RCC 7860 (cell line): ENCODE measurements at regions not wholly inside any gene's neighbourhood (a gene's known extent, or its start where the extent isn't known, plus 50 kb on each side); places are given as distances from the start of the nearest gene placed in this dataset.

Source experiments
- DNase-seq: peaks from one replicate; pipeline ENCODE4 v3.0.0-alpha.2; 2015; ENCODE audit warnings: low spot score
- FAIRE-seq: peaks from 2 replicates; lab custom pipeline; 2012; peaks lifted over from hg19 to GRCh38; lab: Jason Lieb, UNC

- DNase-seq (no peak), FAIRE-seq (no peak)
Measured at GRCh38 chr12:73321776-73322175, 1049.6 kb downstream of the TRHDE start.

GRCh38 chr12:73330584-73331351, 1058.6 kb downstream of the TRHDE start:
- no peak for DNase-seq
- no peak for FAIRE-seq

DNA sequence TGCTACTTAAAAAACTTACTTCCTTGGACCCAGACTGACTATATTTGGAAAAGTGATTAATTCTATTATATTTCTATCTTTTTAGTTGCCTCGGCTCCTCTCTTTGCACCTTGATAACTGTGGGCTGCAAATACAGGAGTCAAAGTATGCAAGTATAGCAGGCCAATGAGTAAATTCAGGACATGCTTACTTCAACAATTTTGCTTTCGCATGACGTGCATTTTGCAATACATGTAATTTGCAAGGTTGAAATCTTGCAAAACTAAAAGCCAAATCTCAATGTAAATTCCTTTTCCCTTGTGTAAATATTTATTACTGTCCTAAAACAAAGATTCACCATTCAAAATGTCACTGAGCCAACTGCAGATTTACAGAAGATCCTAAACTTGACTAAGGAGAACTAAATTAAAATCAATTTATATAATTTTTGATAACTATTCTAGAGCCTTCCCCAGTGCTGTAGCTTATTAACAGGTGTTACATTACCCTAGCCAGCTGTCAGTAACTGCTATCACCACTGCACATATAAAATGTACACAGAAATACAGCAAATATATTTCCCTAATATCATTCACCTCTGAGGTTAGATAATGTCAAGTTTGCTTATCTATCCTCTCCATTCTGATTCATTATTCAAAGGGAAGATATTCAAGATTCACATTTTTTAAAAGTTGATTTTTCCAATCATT, 1069.5 kb downstream of the TRHDE start:
- DNase-seq = no peak
- no peak for FAIRE-seq

DNA sequence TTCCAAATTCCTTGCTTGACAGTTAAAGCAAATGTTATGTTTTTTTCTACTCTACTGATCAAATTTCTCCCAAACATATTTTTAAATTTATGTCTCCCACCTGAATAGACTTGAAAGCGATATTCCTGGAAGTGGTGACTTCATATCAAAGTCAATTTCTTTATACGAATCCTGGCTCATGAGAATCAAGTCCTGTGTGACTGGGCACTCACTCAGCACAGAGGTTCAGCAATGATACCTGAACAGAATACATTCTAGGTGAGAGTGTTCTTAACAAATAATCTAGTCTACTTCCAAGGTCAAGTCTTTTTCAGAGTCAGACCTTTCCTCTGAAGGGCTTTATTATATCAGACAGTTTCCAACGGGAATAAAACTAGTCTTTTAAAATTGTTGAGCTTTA, 1070.6 kb downstream of the TRHDE start:
- no peak for FAIRE-seq
- no peak for DNase-seq

- FAIRE-seq (no peak), DNase-seq (no peak)
Measured at GRCh38 chr12:73352826-73353225, 1080.7 kb downstream of the TRHDE start.

GRCh38 chr12:73361156-73361863, 1089.1 kb downstream of the TRHDE start:
- DNase-seq = no peak
- no peak for FAIRE-seq

- no peak for DNase-seq
- no peak for FAIRE-seq
Measured at GRCh38 chr12:73361864-73362230, 1089.7 kb downstream of the TRHDE start.

GRCh38 chr12:73362666-73363065, 1090.5 kb downstream of the TRHDE start:
- FAIRE-seq (no peak), DNase-seq (no peak)

GRCh38 chr12:73372856-73373255, 1100.7 kb downstream of the TRHDE start:
- no peak for DNase-seq

DNA sequence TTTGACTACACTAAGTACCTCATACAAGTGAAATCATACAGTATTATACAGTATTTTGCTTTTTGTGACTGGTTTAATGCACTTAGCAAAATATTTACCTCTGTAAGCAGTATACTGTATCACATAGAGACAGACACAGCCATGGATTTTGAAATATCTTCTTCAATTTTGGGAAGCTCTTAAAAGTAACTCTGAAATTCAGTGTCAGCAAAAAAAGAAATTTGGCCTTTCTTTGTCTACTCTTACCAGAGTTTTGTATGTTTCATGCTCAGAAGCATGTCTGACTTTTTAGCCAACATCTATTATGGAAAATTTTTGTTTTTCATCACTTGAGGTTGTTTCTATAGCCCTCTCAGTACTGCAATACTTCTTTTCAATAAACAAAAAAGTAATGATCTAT, 1102.2 kb downstream of the TRHDE start:
- no peak for FAIRE-seq

More at GRCh38 chr12:73372856-73373255, 1100.7 kb downstream of the TRHDE start:
- FAIRE-seq = no peak

DNA sequence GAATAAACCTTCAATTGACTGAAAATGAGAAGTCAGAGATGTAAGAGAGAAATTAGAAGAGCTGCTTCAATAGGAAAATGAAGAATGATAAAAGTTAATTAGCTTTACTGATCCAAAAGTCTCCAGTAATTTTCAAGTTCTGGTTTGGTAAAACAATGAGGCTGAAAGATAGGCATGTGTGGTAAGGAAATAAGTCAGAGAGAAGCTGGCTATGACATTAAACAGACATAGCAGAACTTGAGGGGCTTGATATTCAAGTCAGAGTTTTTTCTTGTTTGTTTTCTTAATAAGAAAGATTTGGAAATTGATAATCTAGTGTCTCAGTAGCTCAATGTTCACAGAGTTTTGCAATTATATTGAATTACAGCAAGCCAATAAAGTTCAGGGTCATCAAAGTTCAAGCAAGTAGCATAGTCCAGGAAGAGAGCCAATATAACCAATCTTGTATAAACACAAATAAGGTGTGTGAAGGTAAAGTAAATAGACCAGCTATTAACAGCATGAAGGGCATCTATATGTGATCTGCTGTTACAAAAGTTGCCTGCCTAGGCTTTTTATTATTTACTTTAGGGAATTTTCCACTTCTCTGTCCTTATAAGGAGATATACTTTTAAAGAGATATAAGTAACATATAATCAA, 1111.5 kb downstream of the TRHDE start:
- no peak for FAIRE-seq

More for the DNA sequence above, 1102.2 kb downstream of the TRHDE start:
- no peak for DNase-seq

DNA sequence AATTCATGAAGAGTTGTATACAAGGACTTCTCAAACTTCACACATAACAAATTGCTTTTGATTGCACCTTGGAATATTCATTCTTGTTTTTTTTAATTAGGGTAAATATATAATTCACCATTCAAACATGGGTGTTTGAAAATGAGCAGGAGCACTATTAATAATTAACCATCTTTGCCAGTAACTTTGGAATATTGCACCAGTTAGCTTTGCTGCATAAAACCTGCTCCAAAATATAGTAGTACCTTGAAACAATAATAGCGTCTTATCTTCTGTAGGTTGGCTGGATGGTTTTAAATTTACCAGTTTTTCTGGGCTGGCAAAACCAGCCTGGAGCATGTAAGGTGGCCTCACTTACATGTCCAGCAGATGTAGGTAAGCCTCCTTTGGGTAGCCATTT, 1112.4 kb downstream of the TRHDE start:
- no peak for DNase-seq
- FAIRE-seq = no peak

More for the DNA sequence above, 1111.5 kb downstream of the TRHDE start:
- no peak for DNase-seq

DNA sequence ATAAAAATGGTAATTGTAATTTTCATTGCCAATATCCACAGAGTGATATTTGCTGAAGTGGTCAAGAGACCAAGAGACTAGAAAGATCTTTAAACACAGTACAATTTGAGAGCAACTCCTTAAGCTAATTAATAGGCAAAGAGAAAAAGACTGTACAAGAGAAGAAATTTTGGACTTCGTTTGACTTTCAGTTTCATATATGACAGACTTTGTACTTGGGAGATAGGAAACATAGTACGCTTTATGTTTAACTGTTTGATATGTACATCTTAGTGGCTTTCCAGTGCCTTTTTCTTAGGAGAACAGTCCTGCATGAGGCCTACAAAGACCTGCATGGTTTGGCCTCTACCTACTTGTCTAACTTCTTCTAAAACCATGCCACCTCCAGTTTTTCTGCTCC, 1118.1 kb downstream of the TRHDE start:
- FAIRE-seq = no peak

DNA sequence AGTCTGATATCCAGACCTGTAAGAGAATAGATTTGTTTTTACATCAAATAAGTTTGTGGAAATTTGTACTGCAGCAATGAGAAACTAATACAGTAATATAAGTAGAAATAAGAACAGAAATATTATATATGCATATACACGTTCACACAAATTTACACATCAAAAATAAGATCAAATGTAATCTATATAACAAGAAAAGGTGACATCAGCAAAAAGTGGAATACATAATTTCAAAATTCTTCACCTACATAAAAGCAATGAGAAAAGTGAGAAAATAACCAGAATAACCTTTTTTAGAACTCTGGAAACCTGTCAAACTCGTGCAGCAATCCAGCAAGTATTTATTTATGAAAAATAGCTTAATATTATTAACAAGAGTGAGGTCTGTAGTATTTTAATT, 1124.6 kb upstream of the ATXN7L3B start:
- no peak for DNase-seq
- no peak for FAIRE-seq

More for the DNA sequence above, 1118.1 kb downstream of the TRHDE start:
- no peak for DNase-seq

- DNase-seq = no peak
- no peak for FAIRE-seq
Measured at GRCh38 chr12:73413974-73414373, 1123.7 kb upstream of the ATXN7L3B start.

GRCh38 chr12:73414926-73415325, 1122.7 kb upstream of the ATXN7L3B start:
- DNase-seq = no peak
- FAIRE-seq = no peak

- FAIRE-seq (no peak), DNase-seq (no peak)
Measured at GRCh38 chr12:73418541-73418940, 1119.1 kb upstream of the ATXN7L3B start.

DNA sequence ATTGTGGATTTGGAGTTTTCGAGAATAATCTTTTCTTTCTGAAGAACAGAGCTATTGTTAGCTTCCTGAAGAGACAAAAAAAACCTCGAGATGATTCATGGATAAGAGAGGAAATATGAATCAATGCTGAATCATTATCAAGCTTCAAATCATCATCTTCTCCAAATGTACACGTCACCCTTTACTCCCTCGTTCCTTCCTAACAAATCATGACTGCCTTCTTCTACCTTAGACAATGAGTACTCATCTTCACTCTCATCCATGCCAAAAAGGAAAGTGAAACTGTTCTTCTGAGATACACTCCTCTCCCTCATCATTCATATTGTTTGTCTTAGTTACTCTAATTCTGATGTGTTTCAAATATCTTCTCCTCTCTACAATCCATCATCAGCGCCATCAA, 1115.8 kb upstream of the ATXN7L3B start:
- FAIRE-seq (no peak), DNase-seq (peak; percentile 72)

DNA sequence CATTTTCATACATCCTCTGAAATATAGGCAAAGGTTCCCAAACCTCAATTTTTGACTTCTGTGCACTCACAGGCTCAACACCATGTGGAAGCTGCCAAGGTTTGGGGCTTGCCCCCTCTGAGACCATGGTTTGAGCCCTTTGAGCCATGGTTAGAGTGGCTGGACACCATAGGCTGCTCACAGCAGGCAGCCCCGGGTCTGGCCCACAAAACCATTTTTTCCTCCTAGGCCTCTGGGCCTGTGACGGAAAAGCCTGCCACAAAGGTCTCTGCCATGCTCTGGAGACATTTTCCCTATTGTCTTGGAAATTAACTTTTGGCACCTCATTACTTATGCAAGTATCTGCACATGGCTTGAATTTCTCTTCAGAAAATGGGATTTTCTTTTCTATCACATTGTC, 1113.2 kb upstream of the ATXN7L3B start:
- FAIRE-seq (no peak), DNase-seq (no peak)

GRCh38 chr12:73445658-73446324, 1091.8 kb upstream of the ATXN7L3B start:
- no peak for DNase-seq
- no peak for FAIRE-seq
